SW 1271 (cell line): ENCODE measurements at regions not wholly inside any gene's neighbourhood (a gene's known extent, or its start where the extent isn't known, plus 50 kb on each side); places are given as distances from the start of the nearest gene placed in this dataset.
"Not testable (repeated sequence)": the region's sequence is repeated elsewhere in the genome, so short reads cannot be mapped to it uniquely, and the experiment has no call there.

Source experiments
- DNase-seq, 2 experiments: peaks; one replicate each; lab custom pipeline; 2025; lab: John Stamatoyannopoulos, UW

- DNase-seq: no peak
These were observed 155.6 kb upstream of the RFC3 start for GRCh38 chr13:33662392-33662791.

- no peak for DNase-seq
These were observed 152.2 kb upstream of the RFC3 start for GRCh38 chr13:33665626-33666175.

- no peak for DNase-seq
These were observed 146.4 kb upstream of the RFC3 start for GRCh38 chr13:33671560-33671959.

GRCh38 chr13:33672022-33672421 lies 145.9 kb upstream of the RFC3 start:
- DNase-seq: not testable (repeated sequence)

GRCh38 chr13:33676045-33676989 lies 141.6 kb upstream of the RFC3 start:
- no peak for DNase-seq

- DNase-seq: no peak
These were observed 140.7 kb upstream of the RFC3 start for GRCh38 chr13:33677215-33677614.

GRCh38 chr13:33678084-33678483 lies 139.9 kb upstream of the RFC3 start:
- DNase-seq: no peak

GRCh38 chr13:33678906-33679657 lies 138.9 kb upstream of the RFC3 start:
- no peak for DNase-seq

- no peak for DNase-seq
These were observed 138.3 kb upstream of the RFC3 start for GRCh38 chr13:33679658-33680012.

- DNase-seq: no peak
These were observed 135.9 kb upstream of the RFC3 start for GRCh38 chr13:33682020-33682564.

GRCh38 chr13:33682646-33683045 lies 135.3 kb upstream of the RFC3 start:
- not testable (repeated sequence) for DNase-seq

GRCh38 chr13:33683376-33683775 lies 134.6 kb upstream of the RFC3 start:
- DNase-seq: no peak

GRCh38 chr13:33684874-33685273 lies 133.1 kb upstream of the RFC3 start:
- DNase-seq: no peak

- DNase-seq: no peak
These were observed 131.0 kb upstream of the RFC3 start for GRCh38 chr13:33686772-33687480.

- no peak for DNase-seq
These were observed 127.6 kb upstream of the RFC3 start for GRCh38 chr13:33690354-33690753.

GRCh38 chr13:33691980-33692379 lies 126.0 kb upstream of the RFC3 start:
- no peak for DNase-seq

GRCh38 chr13:33692531-33692930 lies 125.4 kb upstream of the RFC3 start:
- no peak for DNase-seq

- no peak for DNase-seq
These were observed 123.4 kb upstream of the RFC3 start for GRCh38 chr13:33694546-33694945.

- no peak for DNase-seq
These were observed 121.4 kb upstream of the RFC3 start for GRCh38 chr13:33696530-33696929.

GRCh38 chr13:33697926-33698325 lies 120.0 kb upstream of the RFC3 start:
- DNase-seq: no peak

GRCh38 chr13:33707449-33707848 lies 110.5 kb upstream of the RFC3 start:
- DNase-seq: no peak

- DNase-seq: no peak
These were observed 107.0 kb upstream of the RFC3 start for GRCh38 chr13:33710924-33711323.
